Activated CD4-positive, alpha-beta T cell treated with anti-CD3 and anti-CD28 coated beads, Interleukin-2, Interleukin-6, amounts not matched to agents 100 ng/mL and 50 ng/mL, durations not matched to agents 16 hours and 8 hours (primary cell): ENCODE measurements at regions not wholly inside any gene's neighbourhood (a gene's known extent, or its start where the extent isn't known, plus 50 kb on each side); places are given as distances from the start of the nearest gene placed in this dataset.
"Not testable (repeated sequence)": the region's sequence is repeated elsewhere in the genome, so short reads cannot be mapped to it uniquely, and the experiment has no call there.

Source experiments
- DNase-seq: peaks from one replicate; pipeline ENCODE4 v3.0.0-alpha.2; 2020

GRCh38 chrX:42432552-42432951 is 345.4 kb downstream of the PPP1R2C start:
- DNase-seq = no peak

- DNase-seq = no peak
Measured at GRCh38 chrX:42422961-42423360, 355.0 kb downstream of the PPP1R2C start.

- DNase-seq = no peak
Measured at GRCh38 chrX:42420426-42420825, 357.5 kb downstream of the PPP1R2C start.

GRCh38 chrX:42415636-42416035 is 362.3 kb downstream of the PPP1R2C start:
- DNase-seq = no peak

GRCh38 chrX:42414057-42414456 is 363.9 kb downstream of the PPP1R2C start:
- no peak for DNase-seq

- no peak for DNase-seq
Measured at GRCh38 chrX:42399632-42400024, 378.3 kb downstream of the PPP1R2C start.

- DNase-seq = no peak
Measured at GRCh38 chrX:42398967-42399631, 378.9 kb downstream of the PPP1R2C start.

- DNase-seq = no peak
Measured at GRCh38 chrX:42396136-42396535, 381.8 kb downstream of the PPP1R2C start.

- no peak for DNase-seq
Measured at GRCh38 chrX:42392846-42393245, 385.1 kb downstream of the PPP1R2C start.

- DNase-seq = no peak
Measured at GRCh38 chrX:42386681-42387080, 391.3 kb downstream of the PPP1R2C start.

- DNase-seq = no peak
Measured at GRCh38 chrX:42385730-42386129, 392.2 kb downstream of the PPP1R2C start.

GRCh38 chrX:42384956-42385355 is 393.0 kb downstream of the PPP1R2C start:
- no peak for DNase-seq

- no peak for DNase-seq
Measured at GRCh38 chrX:42378857-42379256, 399.1 kb downstream of the PPP1R2C start.

GRCh38 chrX:42375086-42375485 is 402.9 kb downstream of the PPP1R2C start:
- no peak for DNase-seq

GRCh38 chrX:42366181-42366580 is 411.8 kb downstream of the PPP1R2C start:
- no peak for DNase-seq

- no peak for DNase-seq
Measured at GRCh38 chrX:42362219-42362618, 415.7 kb downstream of the PPP1R2C start.

- not testable (repeated sequence) for DNase-seq
Measured at GRCh38 chrX:42342981-42343380, 419.6 kb upstream of the CASK start.
